HFFc6 (cell line): ENCODE measurements at regions not wholly inside any gene's neighbourhood (a gene's known extent, or its start where the extent isn't known, plus 50 kb on each side); places are given as distances from the start of the nearest gene placed in this dataset.

ENCODE experiments used
- DNase-seq: peaks from one replicate; pipeline ENCODE4 v3.0.0-alpha.2; 2018
- H3K27ac Mint-ChIP-seq: 2 replicates; pipeline ENCODE4 v1.8.0; 2020; ENCODE audit warnings: mild to moderate bottlenecking, mixed read lengths
- H3K27me3 Mint-ChIP-seq: 2 replicates; pipeline ENCODE4 v1.8.0; 2021; ENCODE audit warnings: mild to moderate bottlenecking, moderate library complexity, mixed read lengths; ENCODE audit not compliant: insufficient read depth
- H3K36me3 Mint-ChIP-seq: 2 replicates; pipeline ENCODE4 v1.8.0; 2021; ENCODE audit warnings: low read depth, mixed read lengths
- H3K4me1 Mint-ChIP-seq: 2 replicates; pipeline ENCODE4 v1.8.0; 2020; ENCODE audit warnings: low read depth, mixed read lengths
- H3K4me3 Mint-ChIP-seq: 2 replicates; pipeline ENCODE4 v1.8.0; 2020; ENCODE audit warnings: mild to moderate bottlenecking, moderate library complexity, mixed read lengths
- H3K9me3 Mint-ChIP-seq: 2 replicates; pipeline ENCODE4 v1.8.0; 2020; ENCODE audit warnings: mild to moderate bottlenecking, mixed read lengths
- TF ChIP-seq, protein P1 (sequence below): fragments of 200-600 bp; sonication (generic); IDR thresholded peaks from 2 replicates; pipeline ENCODE4 v1.5.0; 2021; ENCODE audit warnings: antibody characterized with exemption, mild to moderate bottlenecking

GRCh38 chr4:77496457-77496856 lies 109.2 kb upstream of the CXCL13 start:
- no peak overlapping the region for H3K27ac Mint-ChIP-seq
- peaks cover 9% of the 10 kb centered on the region for H3K27me3 Mint-ChIP-seq
- DNase-seq = no peak
- no peak overlapping the region for H3K4me3 Mint-ChIP-seq
- TF ChIP-seq, protein P1, sequence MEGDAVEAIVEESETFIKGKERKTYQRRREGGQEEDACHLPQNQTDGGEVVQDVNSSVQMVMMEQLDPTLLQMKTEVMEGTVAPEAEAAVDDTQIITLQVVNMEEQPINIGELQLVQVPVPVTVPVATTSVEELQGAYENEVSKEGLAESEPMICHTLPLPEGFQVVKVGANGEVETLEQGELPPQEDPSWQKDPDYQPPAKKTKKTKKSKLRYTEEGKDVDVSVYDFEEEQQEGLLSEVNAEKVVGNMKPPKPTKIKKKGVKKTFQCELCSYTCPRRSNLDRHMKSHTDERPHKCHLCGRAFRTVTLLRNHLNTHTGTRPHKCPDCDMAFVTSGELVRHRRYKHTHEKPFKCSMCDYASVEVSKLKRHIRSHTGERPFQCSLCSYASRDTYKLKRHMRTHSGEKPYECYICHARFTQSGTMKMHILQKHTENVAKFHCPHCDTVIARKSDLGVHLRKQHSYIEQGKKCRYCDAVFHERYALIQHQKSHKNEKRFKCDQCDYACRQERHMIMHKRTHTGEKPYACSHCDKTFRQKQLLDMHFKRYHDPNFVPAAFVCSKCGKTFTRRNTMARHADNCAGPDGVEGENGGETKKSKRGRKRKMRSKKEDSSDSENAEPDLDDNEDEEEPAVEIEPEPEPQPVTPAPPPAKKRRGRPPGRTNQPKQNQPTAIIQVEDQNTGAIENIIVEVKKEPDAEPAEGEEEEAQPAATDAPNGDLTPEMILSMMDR = no peak
- H3K4me1 Mint-ChIP-seq = peaks cover 20% of the 10 kb centered on the region
- no peaks in the 10 kb centered on the region for H3K9me3 Mint-ChIP-seq
- H3K36me3 Mint-ChIP-seq = no peaks in the 10 kb centered on the region

- H3K36me3 Mint-ChIP-seq = no peaks in the 10 kb centered on the region
- peaks cover 4% of the 10 kb centered on the region for H3K27me3 Mint-ChIP-seq
- peaks cover 10% of the 10 kb centered on the region; the same call in 1 of the 2 replicates for H3K4me1 Mint-ChIP-seq
- H3K4me3 Mint-ChIP-seq = no peak overlapping the region
- no peak overlapping the region for H3K27ac Mint-ChIP-seq
- H3K9me3 Mint-ChIP-seq = no peaks in the 10 kb centered on the region
- DNase-seq = no peak
- TF ChIP-seq, protein P1 = no peak
Observed at GRCh38 chr4:77500801-77501200, 104.8 kb upstream of the CXCL13 start.

GRCh38 chr4:77501240-77501639 lies 104.4 kb upstream of the CXCL13 start:
- Mint-ChIP-seq H3K27me3 (peaks cover 3% of the 10 kb centered on the region), H3K9me3 (no peaks in the 10 kb centered on the region), H3K4me1 (peaks cover 10% of the 10 kb centered on the region; the same call in 1 of the 2 replicates), H3K4me3 (no peak overlapping the region), H3K27ac (no peak overlapping the region), H3K36me3 (no peaks in the 10 kb centered on the region)
- no peak for DNase-seq
- TF ChIP-seq, protein P1 = no peak

DNA sequence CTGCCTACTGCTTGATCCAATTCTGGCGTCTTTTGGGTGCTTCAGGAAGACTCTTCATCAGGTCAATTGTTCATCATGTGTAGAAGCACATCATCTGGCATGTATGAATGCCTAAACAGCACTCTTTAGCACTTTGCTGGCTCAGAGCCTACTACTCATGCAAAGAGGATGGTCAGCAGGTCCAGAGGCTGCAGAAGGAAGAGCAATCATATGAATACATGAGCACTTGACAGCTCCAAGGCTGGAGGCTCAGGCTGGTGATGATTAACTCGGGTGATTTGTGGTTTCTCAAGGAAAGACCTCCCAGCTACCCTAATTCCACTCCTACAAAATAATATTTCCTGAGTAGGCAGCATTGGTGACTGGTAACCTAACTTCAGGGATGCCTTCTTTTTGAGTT lies 103.8 kb upstream of the CXCL13 start:
- H3K27me3 Mint-ChIP-seq = peaks cover under 1% of the 10 kb centered on the region; the same call in 1 of the 2 replicates
- TF ChIP-seq, protein P1 = no peak
- peaks cover 10% of the 10 kb centered on the region; the same call in 1 of the 2 replicates for H3K4me1 Mint-ChIP-seq
- no peak overlapping the region for H3K27ac Mint-ChIP-seq
- DNase-seq = no peak
- no peak overlapping the region for H3K4me3 Mint-ChIP-seq
- H3K36me3 Mint-ChIP-seq = no peaks in the 10 kb centered on the region
- no peaks in the 10 kb centered on the region for H3K9me3 Mint-ChIP-seq

GRCh38 chr4:77504407-77504806 lies 101.2 kb upstream of the CXCL13 start:
- no peak overlapping the region for H3K27ac Mint-ChIP-seq
- H3K9me3 Mint-ChIP-seq = no peaks in the 10 kb centered on the region
- no peak for DNase-seq
- H3K4me1 Mint-ChIP-seq = peaks cover 10% of the 10 kb centered on the region; the same call in 1 of the 2 replicates
- TF ChIP-seq, protein P1 = no peak
- H3K4me3 Mint-ChIP-seq = no peak overlapping the region
- no peaks in the 10 kb centered on the region for H3K27me3 Mint-ChIP-seq
- no peaks in the 10 kb centered on the region for H3K36me3 Mint-ChIP-seq
